SH-SY5Y (cell line): ENCODE measurements at regions not wholly inside any gene's neighbourhood (a gene's known extent, or its start where the extent isn't known, plus 50 kb on each side); places are given as distances from the start of the nearest gene placed in this dataset.

Source experiments
- GATA2 ChIP-seq: IDR thresholded peaks from 2 replicates; pipeline ENCODE4 v1.6.1; 2011; ENCODE audit warnings: mild to moderate bottlenecking, low read depth, low read length
- GATA3 ChIP-seq: IDR thresholded peaks from 2 replicates; pipeline ENCODE4 v1.6.1; 2011; ENCODE audit warnings: low read depth, mild to moderate bottlenecking, low read length, moderate library complexity

DNA sequence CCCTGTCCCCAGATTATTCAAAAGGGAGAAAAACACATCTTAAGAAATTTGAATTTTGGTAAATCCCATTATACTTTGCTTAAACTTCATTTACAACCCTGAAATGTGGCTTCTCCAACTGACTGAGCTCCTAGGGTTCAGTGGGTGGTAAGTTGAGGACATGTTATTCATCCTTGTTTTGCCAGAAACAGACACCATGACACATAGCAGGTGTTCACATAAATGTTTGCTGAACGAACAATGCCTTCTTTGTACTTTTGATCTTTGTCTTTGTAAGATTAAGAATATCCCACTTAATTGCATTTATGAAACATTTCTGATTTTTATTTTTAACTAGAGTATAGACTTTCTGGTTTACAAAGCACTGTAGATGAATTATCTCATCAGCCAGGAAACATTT lies 209.7 kb downstream of the GPAM start:
- TF ChIP-seq GATA2 (no peak), GATA3 (no peak)
